Vagina (tissue), 2 donors: ENCODE measurements at regions not wholly inside any gene's neighbourhood (a gene's known extent, or its start where the extent isn't known, plus 50 kb on each side); places are given as distances from the start of the nearest gene placed in this dataset.

Experiments used
- DNase-seq, 2 donors: peaks; one replicate each; pipeline ENCODE4 v3.0.0-alpha.2; 2017; ENCODE audit errors: extremely low spot score in 2 of 2
- H3K27ac ChIP-seq: fragments of 200-600 bp; sonication (generic); one replicate; pipeline ENCODE4 v1.5.1; 2019
- H3K27me3 ChIP-seq: fragments of 200-600 bp; sonication (generic); one replicate; pipeline ENCODE4 v1.5.1; 2019
- H3K36me3 ChIP-seq, 2 donors: fragments of 200-600 bp; sonication (generic); one replicate each; pipeline ENCODE4 v1.5.1; 2017 to 2019
- H3K4me1 ChIP-seq: fragments of 200-600 bp; sonication (generic); one replicate; pipeline ENCODE4 v1.5.1; 2019
- H3K4me3 ChIP-seq, 2 donors: fragments of 200-600 bp; sonication (generic); 1 replicate in 1 of 2; 2 replicates in 1 of 2; pipeline ENCODE4 v1.5.1; 2016 to 2019
- H3K9me3 ChIP-seq: fragments of 200-600 bp; sonication (generic); one replicate; pipeline ENCODE4 v1.5.1; 2019
- POLR2A ChIP-seq, 2 donors: fragments of 450-650 bp; IDR thresholded peaks; one replicate each; pipeline ENCODE4 v1.6.1; 2017; ENCODE audit warnings: antibody characterized with exemption in 2 of 2, mild to moderate bottlenecking in 2 of 2, moderate library complexity in 2 of 2
- POLR2AphosphoS5 ChIP-seq, 2 donors: sonication (generic); formaldehyde crosslinking; IDR thresholded peaks; one replicate each; pipeline ENCODE4 v1.9.0; 2017; ENCODE audit warnings: antibody characterized with exemption in 2 of 2, mild to moderate bottlenecking in 2 of 2, low read depth in 1 of 2; ENCODE audit not compliant: insufficient read depth in 1 of 2
- intact Hi-C: fragments of 100-400 bp; cut with DNase I; formaldehyde crosslinking; loops from one replicate; pipeline ENCODE4 v1.15.1; 2023
- TF ChIP-seq, protein P1 (sequence below), 3 experiments: fragments of 450-650 bp in 2 of 3; fragments of 200-600 bp in 1 of 3; sonication (generic) in 1 of 3; IDR thresholded peaks; one replicate each; pipeline ENCODE4 v1.5.1; 2017 to 2019; ENCODE audit warnings: antibody characterized with exemption in 3 of 3, mild to moderate bottlenecking in 2 of 3, moderate library complexity in 2 of 3

DNA sequence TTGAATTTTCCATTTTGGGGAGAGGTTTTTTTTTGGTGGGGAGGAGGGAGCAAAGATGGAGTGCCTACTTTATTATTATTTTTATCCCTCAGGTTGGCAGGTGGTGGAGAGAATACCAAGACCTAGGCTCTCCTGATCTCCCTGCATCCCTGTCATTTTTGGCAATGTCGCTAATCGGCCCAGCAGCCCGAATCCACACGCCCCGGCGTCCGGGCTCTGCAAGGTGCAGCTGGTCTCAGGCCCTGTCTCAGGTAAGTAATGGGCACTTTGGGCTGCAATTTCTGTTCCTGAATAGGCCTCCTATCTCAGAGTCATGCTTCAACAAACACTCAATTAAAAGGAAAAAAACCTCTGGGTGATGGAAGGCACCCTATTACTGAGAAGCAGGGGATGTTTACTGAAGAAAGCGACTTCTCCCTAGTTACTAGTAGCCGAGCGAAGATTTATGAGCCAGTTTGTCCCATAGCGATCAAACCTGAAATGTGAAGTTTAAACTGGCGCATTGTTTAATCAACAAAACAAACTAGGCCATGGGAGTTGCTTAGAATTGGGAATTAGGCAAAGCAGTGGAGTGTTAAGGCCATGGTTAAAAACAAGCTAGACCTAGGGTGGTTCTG lies 137.8 kb downstream of the RWDD3 start:
- intact Hi-C loops: no loop called here

DNA sequence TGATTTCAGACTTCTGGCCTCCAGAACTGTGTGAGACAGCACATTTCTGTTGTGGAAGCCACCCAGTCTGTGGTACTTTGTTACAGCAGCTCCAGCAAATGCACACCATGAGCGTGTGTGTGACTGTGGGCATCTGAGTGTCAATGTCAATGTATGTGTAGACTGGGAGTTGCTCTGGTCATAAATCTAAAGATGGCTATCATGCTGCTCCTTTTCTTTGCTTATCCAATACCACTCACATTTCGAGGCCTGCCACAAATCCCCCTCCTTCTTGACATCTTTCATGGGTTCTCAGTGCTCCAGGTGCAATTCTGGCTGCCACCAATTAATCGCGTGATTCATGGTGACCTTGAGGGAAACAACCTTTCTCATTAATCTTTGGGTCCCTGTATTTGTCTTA lies 141.2 kb downstream of the RWDD3 start:
- H3K27me3 ChIP-seq: no peaks in the 10 kb centered on the region
- intact Hi-C loops: no loop called here
- TF ChIP-seq POLR2A (IDR thresholded peaks at IDR 0.05): no peak
- TF ChIP-seq, protein P1, sequence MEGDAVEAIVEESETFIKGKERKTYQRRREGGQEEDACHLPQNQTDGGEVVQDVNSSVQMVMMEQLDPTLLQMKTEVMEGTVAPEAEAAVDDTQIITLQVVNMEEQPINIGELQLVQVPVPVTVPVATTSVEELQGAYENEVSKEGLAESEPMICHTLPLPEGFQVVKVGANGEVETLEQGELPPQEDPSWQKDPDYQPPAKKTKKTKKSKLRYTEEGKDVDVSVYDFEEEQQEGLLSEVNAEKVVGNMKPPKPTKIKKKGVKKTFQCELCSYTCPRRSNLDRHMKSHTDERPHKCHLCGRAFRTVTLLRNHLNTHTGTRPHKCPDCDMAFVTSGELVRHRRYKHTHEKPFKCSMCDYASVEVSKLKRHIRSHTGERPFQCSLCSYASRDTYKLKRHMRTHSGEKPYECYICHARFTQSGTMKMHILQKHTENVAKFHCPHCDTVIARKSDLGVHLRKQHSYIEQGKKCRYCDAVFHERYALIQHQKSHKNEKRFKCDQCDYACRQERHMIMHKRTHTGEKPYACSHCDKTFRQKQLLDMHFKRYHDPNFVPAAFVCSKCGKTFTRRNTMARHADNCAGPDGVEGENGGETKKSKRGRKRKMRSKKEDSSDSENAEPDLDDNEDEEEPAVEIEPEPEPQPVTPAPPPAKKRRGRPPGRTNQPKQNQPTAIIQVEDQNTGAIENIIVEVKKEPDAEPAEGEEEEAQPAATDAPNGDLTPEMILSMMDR (IDR thresholded peaks at IDR 0.05): no peak
- TF ChIP-seq POLR2AphosphoS5 (IDR thresholded peaks at IDR 0.05; ENCODE audit: insufficient read depth in 1 of 2, low read depth in 1 of 2): no peak
- H3K9me3 ChIP-seq: no peaks in the 10 kb centered on the region
- no peak overlapping the region for H3K27ac ChIP-seq
- H3K4me1 ChIP-seq: no peaks in the 10 kb centered on the region
- H3K36me3 ChIP-seq: no peaks in the 10 kb centered on the region
- no peak overlapping the region for H3K4me3 ChIP-seq
- DNase-seq: no peak

More for the DNA sequence above, 137.8 kb downstream of the RWDD3 start:
- no peaks in the 10 kb centered on the region for H3K4me1 ChIP-seq
- TF ChIP-seq POLR2A (IDR thresholded peaks at IDR 0.05) (no peak), POLR2AphosphoS5 (IDR thresholded peaks at IDR 0.05; ENCODE audit: insufficient read depth in 1 of 2, low read depth in 1 of 2) (no peak)
- TF ChIP-seq, protein P1 (IDR thresholded peaks at IDR 0.05): no peak
- no peak overlapping the region for H3K4me3 ChIP-seq
- H3K9me3 ChIP-seq: no peaks in the 10 kb centered on the region
- no peaks in the 10 kb centered on the region for H3K27me3 ChIP-seq
- H3K27ac ChIP-seq: no peak overlapping the region
- no peaks in the 10 kb centered on the region for H3K36me3 ChIP-seq
- no peak for DNase-seq

DNA sequence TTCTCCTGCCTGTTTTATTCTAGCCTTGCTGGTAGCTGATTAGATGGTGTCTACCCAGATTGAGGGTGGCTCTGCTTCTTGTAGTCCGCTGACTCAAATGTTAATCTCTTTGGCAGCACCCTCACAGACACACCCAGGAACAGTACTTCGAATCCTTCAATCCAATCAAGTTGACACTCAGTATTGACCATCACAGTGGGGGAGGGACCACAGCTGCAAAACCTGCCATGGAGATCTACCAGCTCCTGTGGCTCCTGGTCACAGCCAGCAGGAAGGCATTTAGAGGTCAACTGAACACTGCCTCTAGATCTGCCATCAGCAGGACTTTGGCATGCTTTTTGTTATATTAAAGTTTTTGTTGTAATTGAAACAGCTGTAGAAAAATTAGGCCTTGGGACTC lies 146.9 kb downstream of the RWDD3 start:
- DNase-seq: no peak
- intact Hi-C loops: no loop called here
- no peaks in the 10 kb centered on the region for H3K4me1 ChIP-seq

DNA sequence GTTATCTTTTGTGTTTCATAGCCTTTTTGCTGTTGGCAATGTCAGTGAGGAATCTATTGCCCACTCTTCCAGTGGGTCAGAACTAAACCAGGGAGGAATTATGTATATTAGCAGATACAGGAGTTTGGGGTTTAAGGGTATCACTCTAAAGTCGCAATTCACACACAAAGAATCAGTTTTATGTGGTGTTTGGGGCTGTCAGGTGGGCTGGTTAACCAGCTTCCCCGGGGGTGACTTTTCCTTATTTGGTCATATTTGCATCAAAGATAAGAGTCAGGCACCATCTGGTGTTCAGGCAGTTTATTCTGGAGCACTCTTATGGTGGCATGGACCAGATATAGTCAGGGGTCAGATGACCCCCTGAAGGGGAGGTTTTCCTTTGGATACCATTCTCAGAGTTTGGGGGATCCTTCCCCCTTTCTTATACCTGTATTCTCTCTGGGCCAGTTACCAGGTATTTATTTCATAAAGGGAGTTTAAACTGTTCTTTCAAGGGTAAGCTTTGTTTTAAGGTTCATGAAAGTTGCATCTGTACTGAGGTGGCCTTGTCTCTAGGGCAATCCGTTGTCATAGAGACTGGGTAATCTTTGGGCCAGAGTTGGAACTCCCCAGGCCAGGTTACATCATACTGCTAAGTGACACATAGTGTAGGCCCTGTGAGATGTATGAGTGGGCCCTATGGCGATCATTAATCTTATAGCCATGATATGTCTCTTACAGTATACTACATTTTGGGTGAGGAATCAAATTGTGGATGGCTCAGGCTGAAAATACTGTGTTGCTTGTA lies 148.2 kb downstream of the RWDD3 start:
- no peak overlapping the region for H3K4me3 ChIP-seq
- no peaks in the 10 kb centered on the region for H3K4me1 ChIP-seq
- H3K27me3 ChIP-seq: no peaks in the 10 kb centered on the region
- intact Hi-C loops: no loop called here
- H3K9me3 ChIP-seq: no peaks in the 10 kb centered on the region
- no peak overlapping the region for H3K27ac ChIP-seq
- H3K36me3 ChIP-seq: no peaks in the 10 kb centered on the region
- DNase-seq: no peak
- TF ChIP-seq POLR2A (IDR thresholded peaks at IDR 0.05) (no peak), POLR2AphosphoS5 (IDR thresholded peaks at IDR 0.05; ENCODE audit: insufficient read depth in 1 of 2, low read depth in 1 of 2) (no peak)
- TF ChIP-seq, protein P1 (IDR thresholded peaks at IDR 0.05): no peak

More for the DNA sequence above, 146.9 kb downstream of the RWDD3 start:
- Histone ChIP-seq H3K4me3 (no peak overlapping the region), H3K27me3 (no peaks in the 10 kb centered on the region), H3K36me3 (no peaks in the 10 kb centered on the region), H3K9me3 (no peaks in the 10 kb centered on the region), H3K27ac (no peak overlapping the region)
- TF ChIP-seq, protein P1 (IDR thresholded peaks at IDR 0.05): no peak
- TF ChIP-seq POLR2AphosphoS5 (IDR thresholded peaks at IDR 0.05; ENCODE audit: insufficient read depth in 1 of 2, low read depth in 1 of 2): no peak
- TF ChIP-seq POLR2A (IDR thresholded peaks at IDR 0.05): no peak

DNA sequence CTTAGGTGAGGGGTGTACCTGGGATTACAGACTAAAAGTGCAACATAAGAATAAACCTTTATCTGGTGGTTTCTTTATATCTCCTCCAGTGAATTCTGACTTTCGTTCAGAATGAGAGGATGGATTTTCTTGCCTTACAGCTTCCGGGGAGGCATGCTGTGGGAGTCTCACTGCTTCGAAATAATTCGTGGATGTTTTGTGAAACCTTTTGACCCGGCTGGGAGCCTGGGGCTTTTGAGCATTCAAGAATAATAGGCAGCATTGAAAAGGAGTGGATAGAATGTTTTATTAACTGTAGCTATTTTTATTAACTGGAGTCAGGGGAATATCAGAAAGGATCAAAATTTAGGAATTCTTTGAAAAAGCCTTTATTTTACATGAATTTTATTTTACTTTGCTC lies 149.1 kb downstream of the RWDD3 start:
- no peak overlapping the region for H3K4me3 ChIP-seq
- no peak overlapping the region for H3K27ac ChIP-seq
- no peak for DNase-seq
- intact Hi-C loops: no loop called here
- no peaks in the 10 kb centered on the region for H3K36me3 ChIP-seq
- TF ChIP-seq POLR2AphosphoS5 (IDR thresholded peaks at IDR 0.05; ENCODE audit: insufficient read depth in 1 of 2, low read depth in 1 of 2): no peak
- TF ChIP-seq, protein P1 (IDR thresholded peaks at IDR 0.05): no peak
- no peak for TF ChIP-seq POLR2A (IDR thresholded peaks at IDR 0.05)
- H3K4me1 ChIP-seq: no peaks in the 10 kb centered on the region
- no peaks in the 10 kb centered on the region for H3K27me3 ChIP-seq
- H3K9me3 ChIP-seq: no peaks in the 10 kb centered on the region
